SK-N-SH treated with all-trans-retinoic acid at 6 μM for 48 hours (cell line): ENCODE measurements at regions not wholly inside any gene's neighbourhood (a gene's known extent, or its start where the extent isn't known, plus 50 kb on each side); places are given as distances from the start of the nearest gene placed in this dataset.

Source experiments
- PATZ1 ChIP-seq: fragments of 250-450 bp; sonication (Bioruptor Pico); IDR thresholded peaks from 2 replicates; pipeline ENCODE4 v1.8.0; 2020; ENCODE audit warnings: mild to moderate bottlenecking, moderate library complexity, borderline replicate concordance
- TSHZ2 ChIP-seq: fragments of 250-450 bp; sonication (Bioruptor Pico); IDR thresholded peaks from 2 replicates; pipeline ENCODE4 v1.5.0; 2020; ENCODE audit warnings: mild to moderate bottlenecking, moderate library complexity
- ZFP3 ChIP-seq: fragments of 250-450 bp; sonication (Bioruptor Pico); IDR thresholded peaks from 2 replicates; pipeline ENCODE4 v1.5.0; 2020; ENCODE audit warnings: mild to moderate bottlenecking, moderate library complexity
- ZFP30 ChIP-seq: fragments of 450-650 bp; formaldehyde crosslinking; IDR thresholded peaks from 2 replicates; pipeline ENCODE4 v1.5.0; 2022; ENCODE audit warnings: mild to moderate bottlenecking, moderate library complexity

- TF ChIP-seq ZFP30 (CRISPR knock-in tag): no peak
- no peak for TF ChIP-seq PATZ1 (CRISPR knock-in tag)
- TF ChIP-seq ZFP3 (CRISPR knock-in tag): no peak
- TF ChIP-seq TSHZ2 (CRISPR knock-in tag): no peak
Measured at GRCh38 chr7:33798686-33799325, 106.5 kb upstream of the BMPER start.
